IMR-90 (cell line): ENCODE measurements at regions not wholly inside any gene's neighbourhood (a gene's known extent, or its start where the extent isn't known, plus 50 kb on each side); places are given as distances from the start of the nearest gene placed in this dataset.

Source experiments
- ATAC-seq: fragments of 200-7000 bp; cut with Tn5 transposase; 2 replicates; pipeline ENCODE4 v1.9.1; 2020; ENCODE audit warnings: low read depth, mild to moderate bottlenecking, moderate library complexity
- BruUV-seq: library from RNA; stranded (reverse); fragments of 400-500 nt; replicated peaks from 2 replicates; lab custom pipeline; 2021; lab: Mats Ljungman, UMichigan
- CTCF ChIA-PET: fragments of 300-600 bp; formaldehyde crosslinking; extraction: SDS; loops from one replicate; lab custom pipeline; 2021; ENCODE audit warnings: antibody characterized with exemption; lab: Yijun Ruan, JAX
- POLR2A ChIA-PET: fragments of 300-600 bp; sonication (Branson Sonifier 250); formaldehyde crosslinking; loops from one replicate; lab custom pipeline; 2022; ENCODE audit warnings: antibody characterized with exemption; ENCODE audit not compliant: unreplicated experiment; lab: Charles Lee
- DNase-seq: peaks from one replicate; pipeline ENCODE4 v3.0.0; 2013
- H2AFZ ChIP-seq: replicated peaks from 2 replicates; pipeline ENCODE3; 2013; ENCODE audit warnings: low read length, mild to moderate bottlenecking; ENCODE audit not compliant: poor library complexity
- H2AK5ac ChIP-seq: 2 replicates; pipeline ENCODE4 v1.6.1; 2013; ENCODE audit warnings: low read depth, low read length, inconsistent platforms
- H2AK9ac ChIP-seq: replicated peaks from 2 replicates; pipeline ENCODE3; 2013; ENCODE audit warnings: mild to moderate bottlenecking, low read depth, low read length, moderate library complexity; ENCODE audit not compliant: poor library complexity
- H2BK120ac ChIP-seq: 2 replicates; pipeline ENCODE4 v1.6.1; 2013; ENCODE audit warnings: low read depth, low read length, inconsistent platforms
- H2BK15ac ChIP-seq: 3 replicates; pipeline ENCODE4 v1.6.1; 2013; ENCODE audit warnings: low read depth, low read length, inconsistent platforms
- H2BK20ac ChIP-seq: 2 replicates; pipeline ENCODE4 v1.6.1; 2013; ENCODE audit warnings: low read depth, mild to moderate bottlenecking, inconsistent platforms, low read length, moderate library complexity
- H2BK5ac ChIP-seq: 2 replicates; pipeline ENCODE4 v1.6.1; 2013; ENCODE audit warnings: mild to moderate bottlenecking, low read depth, low read length, inconsistent platforms; ENCODE audit not compliant: poor library complexity, severe bottlenecking
- H3K14ac ChIP-seq: replicated peaks from 2 replicates; pipeline ENCODE4 v1.6.1; 2013; ENCODE audit warnings: low read depth, low read length, inconsistent platforms
- H3K18ac ChIP-seq: 2 replicates; pipeline ENCODE4 v1.6.1; 2013; ENCODE audit warnings: low read depth, low read length, control low read depth
- H3K23ac ChIP-seq: 2 replicates; pipeline ENCODE4 v1.6.1; 2013; ENCODE audit warnings: low read depth, low read length, inconsistent platforms
- H3K27ac ChIP-seq: 2 replicates; pipeline ENCODE4 v1.5.1; 2013; ENCODE audit warnings: mild to moderate bottlenecking, control low read depth, low read length; ENCODE audit not compliant: insufficient read depth
- H3K27me3 ChIP-seq: 2 replicates; pipeline ENCODE4 v1.6.1; 2013; ENCODE audit warnings: low read length; ENCODE audit not compliant: control insufficient read depth, insufficient read depth
- H3K36me3 ChIP-seq: 2 replicates; pipeline ENCODE4 v1.6.1; 2013; ENCODE audit warnings: low read length, mixed read lengths; ENCODE audit not compliant: control insufficient read depth, insufficient read depth
- H3K4ac ChIP-seq: 2 replicates; pipeline ENCODE4 v1.6.1; 2013; ENCODE audit warnings: low read depth, low read length, inconsistent platforms
- H3K4me1 ChIP-seq: 2 replicates; pipeline ENCODE4 v1.6.1; 2013; ENCODE audit warnings: low read length, mixed read lengths; ENCODE audit not compliant: control insufficient read depth, insufficient read depth
- H3K4me2 ChIP-seq: 2 replicates; pipeline ENCODE4 v1.6.1; 2013; ENCODE audit warnings: low read depth, mild to moderate bottlenecking, control low read depth, low read length, moderate library complexity
- H3K4me3 ChIP-seq: 2 replicates; pipeline ENCODE4 v1.5.1; 2013; ENCODE audit warnings: low read depth, mild to moderate bottlenecking, control low read depth, low read length, moderate library complexity; ENCODE audit not compliant: insufficient read depth
- H3K56ac ChIP-seq: 2 replicates; pipeline ENCODE4 v1.6.1; 2013; ENCODE audit warnings: low read length, inconsistent platforms; ENCODE audit not compliant: insufficient read depth; ENCODE audit errors: extremely low read depth
- H3K79me1 ChIP-seq, 2 experiments: 2 replicates each; pipeline ENCODE4 v1.6.1; 2013; ENCODE audit warnings: low read length in 2 of 2, inconsistent platforms in 1 of 2, low read depth in 1 of 2
- H3K9ac ChIP-seq: 2 replicates; pipeline ENCODE4 v1.6.1; 2013; ENCODE audit warnings: low read depth, low read length, control low read depth
- H3K9me1 ChIP-seq: 2 replicates; pipeline ENCODE4 v1.6.1; 2013; ENCODE audit warnings: low read length, inconsistent platforms; ENCODE audit not compliant: insufficient read depth
- H3K9me3 ChIP-seq: 2 replicates; pipeline ENCODE4 v1.6.1; 2013; ENCODE audit warnings: low read length; ENCODE audit not compliant: control insufficient read depth, insufficient read depth
- H4K20me1 ChIP-seq: 2 replicates; pipeline ENCODE4 v1.6.1; 2013; ENCODE audit warnings: low read length, inconsistent platforms; ENCODE audit not compliant: insufficient read depth
- H4K5ac ChIP-seq: 2 replicates; pipeline ENCODE4 v1.6.1; 2013; ENCODE audit warnings: mild to moderate bottlenecking, low read depth, low read length, control low read depth
- H4K8ac ChIP-seq, 2 experiments: 2 replicates each; pipeline ENCODE4 v1.6.1; 2013; ENCODE audit warnings: low read depth in 2 of 2, low read length in 2 of 2, control low read depth in 1 of 2, inconsistent platforms in 1 of 2
- H4K91ac ChIP-seq: 2 replicates; pipeline ENCODE4 v1.6.1; 2013; ENCODE audit warnings: low read depth, low read length, inconsistent platforms; ENCODE audit not compliant: insufficient read depth
- BHLHE40 ChIP-seq: fragments of 150-350 bp; IDR thresholded peaks from 2 replicates; pipeline ENCODE4 v1.6.1; 2016; ENCODE audit warnings: mild to moderate bottlenecking, low read depth, low read length
- CEBPB ChIP-seq: IDR thresholded peaks from 2 replicates; pipeline ENCODE4 v1.6.1; 2012; ENCODE audit warnings: low read depth, low read length, improper control_type of control experiment
- CHD1 ChIP-seq: IDR thresholded peaks from 2 replicates; pipeline ENCODE4 v1.6.1; 2012; ENCODE audit warnings: low read depth, low read length, improper control_type of control experiment
- MAFK ChIP-seq: IDR thresholded peaks from 2 replicates; pipeline ENCODE4 v1.6.1; 2012; ENCODE audit warnings: low read depth, low read length, improper control_type of control experiment
- MAZ ChIP-seq: IDR thresholded peaks from 2 replicates; pipeline ENCODE4 v1.6.1; 2012; ENCODE audit warnings: low read depth, mild to moderate bottlenecking, low read length, improper control_type of control experiment, moderate library complexity, borderline replicate concordance
- MXI1 ChIP-seq: IDR thresholded peaks from 2 replicates; pipeline ENCODE4 v1.6.1; 2012; ENCODE audit warnings: low read depth, mild to moderate bottlenecking, low read length, moderate library complexity, borderline replicate concordance
- NFE2L2 ChIP-seq: fragments of 150-350 bp; IDR thresholded peaks from 2 replicates; pipeline ENCODE4 v1.6.1; 2016; ENCODE audit warnings: low read depth, mild to moderate bottlenecking, low read length
- WGBS, 2 experiments: methylation state at CpG; one replicate each; pipeline versions ENCODE4 v1.1.5 to v1.1.7; 2013; ENCODE audit warnings: missing lambda C conversion rate in 2 of 2; ENCODE audit not compliant: insufficient read length in 1 of 2; ENCODE audit errors: extremely low coverage in 2 of 2; 5-methylcytosine and 5-hydroxymethylcytosine counted together
- dilution Hi-C: fragments of 300-500 bp; cut with HindIII; formaldehyde crosslinking; loops from one replicate; pipeline ENCODE4 v1.14.3; 2018; ENCODE audit warnings: low sequenced_read_pairs; ENCODE audit not compliant: unreplicated experiment
- in situ Hi-C: fragments of 300-500 bp; cut with MboI; formaldehyde crosslinking; loops from 3 replicates; pipeline ENCODE4 v1.14.3; 2019; ENCODE audit warnings: low sequenced_read_pairs, inconsistent platforms, mixed read lengths
- intact Hi-C: fragments of 100-400 bp; cut with micrococcal nuclease; formaldehyde crosslinking; loops from 2 replicates; pipeline ENCODE4 v1.10.0; 2022

DNA sequence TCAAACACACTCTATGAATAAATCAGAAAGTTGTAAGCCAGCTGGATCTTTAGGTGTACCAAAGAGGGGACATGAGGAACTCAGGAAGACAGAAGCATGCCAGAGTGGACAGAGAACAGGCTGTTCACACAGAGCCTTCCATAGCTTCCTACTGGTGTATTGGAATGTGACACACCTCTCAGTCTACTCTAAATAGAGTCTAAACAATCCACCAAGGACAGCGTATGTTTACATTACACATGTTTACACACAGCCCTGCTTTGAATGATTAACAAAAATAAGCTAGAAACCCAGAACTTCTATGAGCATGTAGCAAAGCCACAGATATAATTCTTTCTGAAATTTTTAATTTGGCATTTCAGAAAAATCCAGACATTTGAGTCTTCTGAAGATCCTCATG is 1279.0 kb upstream of the CDH8 start:
- H4K5ac ChIP-seq: no peak overlapping the region
- H3K9ac ChIP-seq: no peak overlapping the region
- in situ Hi-C loops (no loop called here), dilution Hi-C loops (no loop called here), intact Hi-C loops (no loop called here)
- DNase-seq: no peak
- CTCF ChIA-PET: no interaction called here
- peaks cover 7% of the 10 kb centered on the region; the same call in 1 of the 2 replicates for H3K9me3 ChIP-seq
- no peak overlapping the region for H3K4me3 ChIP-seq
- no peak overlapping the region for H2BK20ac ChIP-seq
- H3K23ac ChIP-seq: no peak overlapping the region
- H3K4me2 ChIP-seq: no peak overlapping the region
- no peaks in the 10 kb centered on the region for H3K79me1 ChIP-seq
- H2BK15ac ChIP-seq: no peak overlapping the region
- H3K27ac ChIP-seq: no peak overlapping the region
- H2AFZ ChIP-seq: no peak overlapping the region
- no peaks in the 10 kb centered on the region for H3K9me1 ChIP-seq
- H4K91ac ChIP-seq: no peak overlapping the region
- H4K8ac ChIP-seq: no peak overlapping the region
- no peak overlapping the region for H3K18ac ChIP-seq
- H3K14ac ChIP-seq: no peak overlapping the region
- TF ChIP-seq MAZ (no peak), CHD1 (no peak), NFE2L2 (no peak), MAFK (no peak), CEBPB (no peak), MXI1 (no peak), BHLHE40 (no peak)
- no peak overlapping the region for H2BK120ac ChIP-seq
- no peaks in the 10 kb centered on the region for H3K36me3 ChIP-seq
- H2AK5ac ChIP-seq: no peak overlapping the region
- H3K4me1 ChIP-seq: no peaks in the 10 kb centered on the region
- no peaks in the 10 kb centered on the region for H4K20me1 ChIP-seq
- POLR2A ChIA-PET: no interaction called here
- H2BK5ac ChIP-seq: no peak overlapping the region
- H3K27me3 ChIP-seq: no peaks in the 10 kb centered on the region
- WGBS, 2 experiments: no CpG with 5 or more reads among the region's 1 CpG
- no peak overlapping the region for H3K4ac ChIP-seq
- no peak for ATAC-seq
- no peak overlapping the region for H3K56ac ChIP-seq
- H2AK9ac ChIP-seq: no peak overlapping the region
- no TSS peak for BruUV-seq
